ENCODE measurements at regions not wholly inside any gene's neighbourhood (a gene's known extent, or its start where the extent isn't known, plus 50 kb on each side); places are given as distances from the start of the nearest gene placed in this dataset.

- Histone ChIP-seq H3K4me1 (no peaks in the 10 kb centered on the region), H3K27ac (no peak overlapping the region), H3K36me3 (no peaks in the 10 kb centered on the region), H3K27me3 (no peaks in the 10 kb centered on the region), H3K9me3 (no peaks in the 10 kb centered on the region), H3K4me3 (no peak overlapping the region)
- intact Hi-C loops (cut with DNase I; ENCODE audit: low total_unique reads): no loop called here
- WGBS, 5 donors: 37 to 70% (median 64%) methylated on average over 2 of the region's 2 CpGs
- TF ChIP-seq POLR2AphosphoS5 (IDR thresholded peaks at IDR 0.05) (no peak), CTCF (IDR thresholded peaks at IDR 0.05) (no peak), EP300 (IDR thresholded peaks at IDR 0.05) (no peak), POLR2A (IDR thresholded peaks at IDR 0.05) (no peak)
- DNase-seq: no peak
Observed at GRCh38 chr3:18282507-18282906, 142.6 kb downstream of the SATB1 start.

DNA sequence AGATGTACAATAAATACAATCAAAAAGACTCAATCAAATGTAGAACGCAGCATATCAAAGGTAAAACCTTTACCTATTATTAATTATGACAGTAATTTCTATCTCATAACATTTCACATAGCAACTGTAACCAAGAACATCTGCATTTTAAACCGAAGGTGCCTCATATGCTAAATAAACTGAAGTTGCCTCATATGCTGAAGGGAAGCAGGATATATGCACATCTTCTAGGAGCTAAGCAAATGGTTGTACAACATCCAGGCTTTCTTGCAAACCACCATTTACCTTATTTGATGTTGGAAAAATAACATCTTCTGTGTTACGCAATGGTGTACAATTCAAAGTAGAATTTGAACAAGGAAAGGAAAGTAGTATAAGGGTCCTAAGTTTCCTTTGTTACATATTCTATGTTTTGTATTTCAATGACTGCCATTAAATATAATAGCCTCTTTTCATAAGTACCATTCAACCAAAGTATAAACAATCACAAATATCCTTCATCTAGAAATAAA, 145.9 kb downstream of the SATB1 start:
- no peak for DNase-seq
- H3K27me3 ChIP-seq: no peaks in the 10 kb centered on the region
- no peaks in the 10 kb centered on the region for H3K4me1 ChIP-seq
- 81 to 91% (median 89%) methylated on average over 3 of the region's 3 CpGs for WGBS, 5 donors
- no peak overlapping the region for H3K4me3 ChIP-seq
- intact Hi-C loops (cut with DNase I; ENCODE audit: low total_unique reads): no loop called here
- no peaks in the 10 kb centered on the region for H3K9me3 ChIP-seq
- no peak for TF ChIP-seq POLR2AphosphoS5 (IDR thresholded peaks at IDR 0.05)
- no peak for TF ChIP-seq POLR2A (IDR thresholded peaks at IDR 0.05)
- no peak for TF ChIP-seq EP300 (IDR thresholded peaks at IDR 0.05)
- TF ChIP-seq CTCF (IDR thresholded peaks at IDR 0.05): no peak
- H3K36me3 ChIP-seq: no peaks in the 10 kb centered on the region
- no peak overlapping the region for H3K27ac ChIP-seq

GRCh38 chr3:18264853-18265252, 160.3 kb downstream of the SATB1 start:
- Histone ChIP-seq H3K9me3 (no peaks in the 10 kb centered on the region), H3K4me1 (no peaks in the 10 kb centered on the region), H3K36me3 (no peaks in the 10 kb centered on the region), H3K27ac (no peak overlapping the region), H3K27me3 (no peaks in the 10 kb centered on the region), H3K4me3 (no peak overlapping the region)
- no peak for TF ChIP-seq EP300 (IDR thresholded peaks at IDR 0.05)
- no peak for TF ChIP-seq POLR2AphosphoS5 (IDR thresholded peaks at IDR 0.05)
- no peak for TF ChIP-seq POLR2A (IDR thresholded peaks at IDR 0.05)
- no peak for TF ChIP-seq CTCF (IDR thresholded peaks at IDR 0.05)
- no peak for DNase-seq
- WGBS, 5 donors: 73 to 92% (median 88%) methylated on average over 1 of the region's 1 CpG
- intact Hi-C loops (cut with DNase I; ENCODE audit: low total_unique reads): no loop called here

DNA sequence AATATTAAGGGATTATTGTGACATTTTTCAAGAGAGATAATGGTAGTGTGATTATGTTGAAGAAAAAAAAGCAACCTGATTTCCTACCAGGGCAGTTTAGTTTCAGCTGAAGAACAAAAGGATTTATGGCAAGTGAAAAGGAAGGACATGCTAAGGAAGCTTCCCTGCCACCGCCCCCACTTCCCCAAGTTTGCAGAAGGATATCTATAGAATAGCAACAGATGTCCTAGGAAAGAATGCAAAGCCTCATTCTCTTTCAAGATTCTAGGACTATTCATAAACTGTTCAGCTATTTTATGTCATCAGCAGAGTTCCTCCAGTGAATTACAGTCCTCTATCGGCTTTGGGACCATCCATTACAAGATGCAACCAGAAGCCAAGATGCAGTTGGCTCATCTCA, 160.8 kb downstream of the SATB1 start:
- peak in 1 of 2 donors; percentile 35 for DNase-seq
- no peak overlapping the region for H3K27ac ChIP-seq
- no peaks in the 10 kb centered on the region for H3K9me3 ChIP-seq
- no peaks in the 10 kb centered on the region for H3K4me1 ChIP-seq
- no peaks in the 10 kb centered on the region for H3K36me3 ChIP-seq
- intact Hi-C loops (cut with DNase I; ENCODE audit: low total_unique reads): no loop called here
- no peak overlapping the region for H3K4me3 ChIP-seq
- no peak for TF ChIP-seq EP300 (IDR thresholded peaks at IDR 0.05)
- H3K27me3 ChIP-seq: no peaks in the 10 kb centered on the region
- WGBS, 5 donors: 62 to 88% (median 73%) methylated on average over 2 of the region's 2 CpGs

GRCh38 chr3:18258492-18258891, 166.6 kb downstream of the SATB1 start:
- Histone ChIP-seq H3K27ac (no peak overlapping the region), H3K4me1 (no peaks in the 10 kb centered on the region), H3K27me3 (no peaks in the 10 kb centered on the region), H3K9me3 (no peaks in the 10 kb centered on the region), H3K4me3 (no peak overlapping the region), H3K36me3 (no peaks in the 10 kb centered on the region)
- TF ChIP-seq CTCF (IDR thresholded peaks at IDR 0.05): no peak
- no peak for TF ChIP-seq EP300 (IDR thresholded peaks at IDR 0.05)
- TF ChIP-seq POLR2A (IDR thresholded peaks at IDR 0.05): no peak
- no peak for TF ChIP-seq POLR2AphosphoS5 (IDR thresholded peaks at IDR 0.05)
- no peak for DNase-seq
- intact Hi-C loops (cut with DNase I; ENCODE audit: low total_unique reads): no loop called here
- WGBS, 5 donors: 81 to 91% (median 84%) methylated on average over 7 of the region's 7 CpGs

Data from stomach (tissue), 8 donors.